PC-9 (cell line): ENCODE measurements at regions not wholly inside any gene's neighbourhood (a gene's known extent, or its start where the extent isn't known, plus 50 kb on each side); places are given as distances from the start of the nearest gene placed in this dataset.

Source experiments
- BruUV-seq: library from RNA; stranded (reverse); fragments of 400-500 nt; replicated peaks from 2 replicates; lab custom pipeline; 2021; lab: Mats Ljungman, UMichigan
- CTCF ChIA-PET: fragments of 300-600 bp; sonication (Branson Sonifier 250); formaldehyde crosslinking; loops from one replicate; lab custom pipeline; 2022; ENCODE audit warnings: antibody characterized with exemption; lab: Charles Lee
- POLR2A ChIA-PET: fragments of 300-600 bp; sonication (Branson Sonifier 250); formaldehyde crosslinking; loops from one replicate; lab custom pipeline; 2022; ENCODE audit warnings: antibody characterized with exemption; ENCODE audit not compliant: unreplicated experiment; lab: Charles Lee
- DNase-seq, 2 experiments: peaks; one replicate each; pipeline versions ENCODE4 v3.0.0 to v3.0.0-alpha.2; 2015 to 2022; ENCODE audit warnings: mixed read lengths in 1 of 2
- H2AFZ ChIP-seq: fragments of 200-600 bp; sonication (generic); 2 replicates; pipeline ENCODE4 v1.8.1; 2017; ENCODE audit warnings: antibody characterized with exemption
- H3F3A ChIP-seq: fragments of 200-600 bp; sonication (generic); 2 replicates; pipeline ENCODE4 v1.8.1; 2017; ENCODE audit warnings: antibody characterized with exemption, mild to moderate bottlenecking, low read depth; ENCODE audit not compliant: insufficient read depth
- H3K27ac ChIP-seq: fragments of 200-600 bp; sonication (generic); 2 replicates; pipeline ENCODE4 v1.6.1; 2016; ENCODE audit warnings: mixed run types
- H3K27me3 ChIP-seq: fragments of 200-600 bp; sonication (generic); 2 replicates; pipeline ENCODE4 v1.6.1; 2016; ENCODE audit warnings: low read depth, mixed run types; ENCODE audit not compliant: insufficient read depth
- H3K36me3 ChIP-seq: fragments of 200-600 bp; sonication (generic); 2 replicates; pipeline ENCODE4 v1.6.1; 2016; ENCODE audit warnings: low read depth, mixed run types
- H3K4me1 ChIP-seq: fragments of 200-600 bp; sonication (generic); replicated peaks from 2 replicates; pipeline ENCODE4 v1.6.1; 2016; ENCODE audit warnings: mixed run types; ENCODE audit not compliant: insufficient read depth
- H3K4me2 ChIP-seq: fragments of 200-600 bp; sonication (generic); 2 replicates; pipeline ENCODE4 v1.6.1; 2017; ENCODE audit warnings: mixed run types
- H3K4me3 ChIP-seq: fragments of 200-600 bp; sonication (generic); 2 replicates; pipeline ENCODE4 v1.6.1; 2016; ENCODE audit warnings: mixed run types
- H3K79me2 ChIP-seq: fragments of 200-600 bp; sonication (generic); 2 replicates; pipeline ENCODE4 v1.6.1; 2017; ENCODE audit warnings: low read depth, mixed run types
- H3K9me2 ChIP-seq: fragments of 200-600 bp; sonication (generic); 2 replicates; pipeline ENCODE4 v1.8.1; 2017; ENCODE audit warnings: mild to moderate bottlenecking; ENCODE audit not compliant: insufficient read depth
- H3K9me3 ChIP-seq: fragments of 200-600 bp; sonication (generic); 2 replicates; pipeline ENCODE4 v1.8.1; 2016; ENCODE audit warnings: low read depth; ENCODE audit not compliant: insufficient read depth
- H4K20me1 ChIP-seq: fragments of 200-600 bp; sonication (generic); 2 replicates; pipeline ENCODE4 v1.8.1; 2017; ENCODE audit not compliant: insufficient read depth
- CTCF ChIP-seq: fragments of 200-600 bp; sonication (generic); conservative IDR thresholded peaks from 2 replicates; pipeline ENCODE4 v1.6.1; 2017; ENCODE audit warnings: mixed run types, antibody characterized with exemption, mild to moderate bottlenecking, moderate library complexity
- EZH2 ChIP-seq: fragments of 200-600 bp; sonication (generic); IDR thresholded peaks from 2 replicates; pipeline ENCODE4 v1.8.0; 2017; ENCODE audit warnings: antibody characterized with exemption, low read depth
- intact Hi-C: fragments of 100-400 bp; cut with micrococcal nuclease; formaldehyde crosslinking; loops from one replicate; pipeline ENCODE4 v1.10.0; 2022; ENCODE audit not compliant: unreplicated experiment

GRCh38 chr4:63901304-63901703, 507.9 kb downstream of the TECRL start:
- CTCF ChIA-PET, result no interaction called here
- intact Hi-C loops, result no loop called here
- no TSS peak for BruUV-seq

GRCh38 chr4:63898961-63899360, 510.3 kb downstream of the TECRL start:
- intact Hi-C loops, result no loop called here
- H3K9me3 ChIP-seq, result no peaks in the 10 kb centered on the region
- H3K4me1 ChIP-seq, result no peaks in the 10 kb centered on the region
- ChIA-PET POLR2A (no interaction called here), CTCF (no interaction called here)
- DNase-seq, result no peak
- no peak overlapping the region for H2AFZ ChIP-seq
- no peaks in the 10 kb centered on the region for H4K20me1 ChIP-seq
- TF ChIP-seq CTCF, result no peak
- H3K27ac ChIP-seq, result no peak overlapping the region
- no peaks in the 10 kb centered on the region for H3K9me2 ChIP-seq
- BruUV-seq, result no TSS peak
- H3K4me3 ChIP-seq, result no peak overlapping the region
- H3F3A ChIP-seq, result no peaks in the 10 kb centered on the region
- H3K27me3 ChIP-seq, result no peaks in the 10 kb centered on the region
- H3K4me2 ChIP-seq, result no peak overlapping the region
- H3K36me3 ChIP-seq, result no peaks in the 10 kb centered on the region
- no peaks in the 10 kb centered on the region for H3K79me2 ChIP-seq

More at GRCh38 chr4:63901304-63901703, 507.9 kb downstream of the TECRL start:
- no peaks in the 10 kb centered on the region for H3K27me3 ChIP-seq
- no peak overlapping the region for H3K4me2 ChIP-seq
- DNase-seq, result no peak
- no peaks in the 10 kb centered on the region for H3K9me3 ChIP-seq
- no peaks in the 10 kb centered on the region for H3K9me2 ChIP-seq
- no peaks in the 10 kb centered on the region for H3K36me3 ChIP-seq
- TF ChIP-seq EZH2 (no peak), CTCF (no peak)
- H3K27ac ChIP-seq, result no peak overlapping the region
- POLR2A ChIA-PET, result no interaction called here
- no peaks in the 10 kb centered on the region for H3F3A ChIP-seq
- H4K20me1 ChIP-seq, result no peaks in the 10 kb centered on the region
- no peaks in the 10 kb centered on the region for H3K79me2 ChIP-seq
- no peak overlapping the region for H3K4me3 ChIP-seq
- no peak overlapping the region for H2AFZ ChIP-seq
- no peaks in the 10 kb centered on the region for H3K4me1 ChIP-seq

GRCh38 chr4:63894161-63894560, 515.1 kb downstream of the TECRL start:
- H3K27me3 ChIP-seq, result no peaks in the 10 kb centered on the region
- no peaks in the 10 kb centered on the region for H3K4me1 ChIP-seq
- TF ChIP-seq EZH2, result no peak
- TF ChIP-seq CTCF, result no peak
- no peaks in the 10 kb centered on the region for H3K36me3 ChIP-seq
- intact Hi-C loops, result no loop called here
- no peaks in the 10 kb centered on the region for H3K9me2 ChIP-seq
- H3K27ac ChIP-seq, result no peak overlapping the region
- POLR2A ChIA-PET, result no interaction called here
- no peak for DNase-seq
- H3K9me3 ChIP-seq, result no peaks in the 10 kb centered on the region
- H3K4me2 ChIP-seq, result no peak overlapping the region
- CTCF ChIA-PET, result no interaction called here
- H2AFZ ChIP-seq, result no peak overlapping the region
- H3K79me2 ChIP-seq, result no peaks in the 10 kb centered on the region
- BruUV-seq, result no TSS peak
- H3K4me3 ChIP-seq, result no peak overlapping the region
- no peaks in the 10 kb centered on the region for H4K20me1 ChIP-seq
- H3F3A ChIP-seq, result no peaks in the 10 kb centered on the region
